ENCODE measurements at regions not wholly inside any gene's neighbourhood (a gene's known extent, or its start where the extent isn't known, plus 50 kb on each side); places are given as distances from the start of the nearest gene placed in this dataset.

GRCh38 chr21:35481005-35481404, 431.9 kb upstream of the RUNX1 start:
- TF ChIP-seq, protein P1, sequence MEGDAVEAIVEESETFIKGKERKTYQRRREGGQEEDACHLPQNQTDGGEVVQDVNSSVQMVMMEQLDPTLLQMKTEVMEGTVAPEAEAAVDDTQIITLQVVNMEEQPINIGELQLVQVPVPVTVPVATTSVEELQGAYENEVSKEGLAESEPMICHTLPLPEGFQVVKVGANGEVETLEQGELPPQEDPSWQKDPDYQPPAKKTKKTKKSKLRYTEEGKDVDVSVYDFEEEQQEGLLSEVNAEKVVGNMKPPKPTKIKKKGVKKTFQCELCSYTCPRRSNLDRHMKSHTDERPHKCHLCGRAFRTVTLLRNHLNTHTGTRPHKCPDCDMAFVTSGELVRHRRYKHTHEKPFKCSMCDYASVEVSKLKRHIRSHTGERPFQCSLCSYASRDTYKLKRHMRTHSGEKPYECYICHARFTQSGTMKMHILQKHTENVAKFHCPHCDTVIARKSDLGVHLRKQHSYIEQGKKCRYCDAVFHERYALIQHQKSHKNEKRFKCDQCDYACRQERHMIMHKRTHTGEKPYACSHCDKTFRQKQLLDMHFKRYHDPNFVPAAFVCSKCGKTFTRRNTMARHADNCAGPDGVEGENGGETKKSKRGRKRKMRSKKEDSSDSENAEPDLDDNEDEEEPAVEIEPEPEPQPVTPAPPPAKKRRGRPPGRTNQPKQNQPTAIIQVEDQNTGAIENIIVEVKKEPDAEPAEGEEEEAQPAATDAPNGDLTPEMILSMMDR (IDR thresholded peaks at IDR 0.05 in 4 of 5, conservative IDR thresholded peaks at IDR 0.05 in 1 of 5), result no peak
- TF ChIP-seq POLR2A (IDR thresholded peaks at IDR 0.05), result no peak
